GM23338 (cell line): ENCODE measurements at regions not wholly inside any gene's neighbourhood (a gene's known extent, or its start where the extent isn't known, plus 50 kb on each side); places are given as distances from the start of the nearest gene placed in this dataset.

Source experiments
- ATAC-seq: fragments of 200-7000 bp; cut with Tn5 transposase; 3 replicates; pipeline ENCODE4 v1.9.1; 2020
- DNase-seq: peaks from one replicate; pipeline ENCODE4 v3.0.0-alpha.2; 2015; ENCODE audit warnings: low spot score
- H2AFZ ChIP-seq: fragments of 200-600 bp; sonication (generic); 2 replicates; pipeline ENCODE4 v1.8.0; 2016; ENCODE audit warnings: antibody characterized with exemption, mild to moderate bottlenecking, moderate library complexity
- H3F3A ChIP-seq: fragments of 200-600 bp; sonication (generic); replicated peaks from 2 replicates; pipeline ENCODE4 v1.8.0; 2017; ENCODE audit warnings: antibody characterized with exemption, mixed run types, low read depth
- H3K27ac ChIP-seq: fragments of 200-600 bp; sonication (generic); 2 replicates; pipeline ENCODE4 v1.6.1; 2016; ENCODE audit warnings: low read depth
- H3K27me3 ChIP-seq: fragments of 200-600 bp; sonication (generic); 2 replicates; pipeline ENCODE4 v1.8.0; 2016; ENCODE audit warnings: mild to moderate bottlenecking, mixed run types, moderate library complexity; ENCODE audit not compliant: insufficient read depth
- H3K36me3 ChIP-seq: fragments of 200-600 bp; sonication (generic); 2 replicates; pipeline ENCODE4 v1.8.0; 2016; ENCODE audit warnings: mild to moderate bottlenecking; ENCODE audit not compliant: insufficient read depth
- H3K4me1 ChIP-seq: fragments of 200-600 bp; sonication (generic); 2 replicates; pipeline ENCODE4 v1.8.0; 2016; ENCODE audit warnings: mild to moderate bottlenecking, moderate library complexity; ENCODE audit not compliant: insufficient read depth
- H3K4me2 ChIP-seq: fragments of 200-600 bp; sonication (generic); 2 replicates; pipeline ENCODE4 v1.7.1; 2017; ENCODE audit warnings: mixed run types
- H3K4me3 ChIP-seq: fragments of 200-600 bp; sonication (generic); 2 replicates; pipeline ENCODE4 v1.6.1; 2016; ENCODE audit warnings: mixed run types
- H3K79me2 ChIP-seq: fragments of 200-600 bp; sonication (generic); replicated peaks from 2 replicates; pipeline ENCODE4 v1.8.0; 2017; ENCODE audit warnings: mild to moderate bottlenecking; ENCODE audit not compliant: insufficient read depth
- H3K9me2 ChIP-seq: fragments of 200-600 bp; sonication (generic); 2 replicates; pipeline ENCODE4 v1.8.0; 2017; ENCODE audit not compliant: insufficient read depth
- H4K20me1 ChIP-seq: fragments of 200-600 bp; sonication (generic); replicated peaks from 2 replicates; pipeline ENCODE4 v1.8.0; 2017; ENCODE audit warnings: mild to moderate bottlenecking; ENCODE audit not compliant: insufficient read depth
- H3K27ac Mint-ChIP-seq: 2 replicates; pipeline ENCODE4 v1.8.0; 2020; ENCODE audit warnings: inconsistent platforms, mild to moderate bottlenecking, moderate library complexity, mixed read lengths
- H3K27me3 Mint-ChIP-seq: 3 replicates; pipeline ENCODE4 v1.8.0; 2022; ENCODE audit warnings: low read depth, mild to moderate bottlenecking, moderate library complexity, mixed read lengths, inconsistent platforms; ENCODE audit not compliant: insufficient read depth, poor library complexity
- H3K36me3 Mint-ChIP-seq: 3 replicates; pipeline ENCODE4 v1.8.0; 2021; ENCODE audit warnings: low read depth, mild to moderate bottlenecking, inconsistent platforms, moderate library complexity, mixed read lengths
- H3K4me1 Mint-ChIP-seq: 3 replicates; pipeline ENCODE4 v1.8.0; 2020; ENCODE audit warnings: mild to moderate bottlenecking, inconsistent platforms, mixed read lengths
- H3K4me3 Mint-ChIP-seq: 3 replicates; pipeline ENCODE4 v1.8.0; 2021; ENCODE audit warnings: moderate library complexity, mild to moderate bottlenecking, inconsistent platforms, mixed read lengths
- H3K9me3 Mint-ChIP-seq: 3 replicates; pipeline ENCODE4 v1.8.0; 2020; ENCODE audit warnings: moderate library complexity, mild to moderate bottlenecking, inconsistent platforms, mixed read lengths
- CREB1 ChIP-seq: fragments of 250-450 bp; sonication (Bioruptor Pico); IDR thresholded peaks from 2 replicates; pipeline ENCODE4 v1.5.0; 2020; ENCODE audit warnings: low read depth, mild to moderate bottlenecking, moderate library complexity
- ETS1 ChIP-seq: IDR thresholded peaks from 2 replicates; pipeline ENCODE4 v1.6.1; 2016; ENCODE audit warnings: antibody characterized with exemption
- EZH2 ChIP-seq: fragments of 200-600 bp; sonication (generic); IDR thresholded peaks from one replicate; pipeline ENCODE4 v1.8.0; 2017; ENCODE audit warnings: antibody characterized with exemption, mild to moderate bottlenecking, low read depth; ENCODE audit not compliant: unreplicated experiment
- EZH2phosphoT487 ChIP-seq: fragments of 200-600 bp; sonication (generic); IDR thresholded peaks from one replicate; pipeline ENCODE4 v1.8.1; 2018; ENCODE audit warnings: antibody characterized with exemption; ENCODE audit not compliant: unreplicated experiment
- JUNB ChIP-seq: IDR thresholded peaks from one replicate; pipeline ENCODE4 v1.6.1; 2016; ENCODE audit warnings: antibody characterized with exemption; ENCODE audit not compliant: unreplicated experiment
- REST ChIP-seq: IDR thresholded peaks from one replicate; pipeline ENCODE4 v1.6.1; 2018; ENCODE audit warnings: antibody characterized with exemption; ENCODE audit not compliant: unreplicated experiment
- STAT1 ChIP-seq: IDR thresholded peaks from one replicate; pipeline ENCODE4 v1.6.1; 2016; ENCODE audit warnings: antibody characterized with exemption; ENCODE audit not compliant: unreplicated experiment
- ZNF114 ChIP-seq: fragments of 250-450 bp; sonication (Bioruptor Pico); IDR thresholded peaks from 2 replicates; pipeline ENCODE4 v1.5.0; 2020; ENCODE audit warnings: mild to moderate bottlenecking, moderate library complexity
- ZNF462 ChIP-seq: fragments of 250-450 bp; sonication (Bioruptor Pico); IDR thresholded peaks from 2 replicates; pipeline ENCODE4 v1.5.0; 2020; ENCODE audit warnings: mild to moderate bottlenecking, moderate library complexity

- H2AFZ ChIP-seq, result no peak overlapping the region
- DNase-seq (no peak), ATAC-seq (no peak)
- H3K4me2 ChIP-seq, result no peak overlapping the region
- TF ChIP-seq EZH2phosphoT487 (no peak), ZNF114 (CRISPR knock-in tag) (no peak), STAT1 (no peak), EZH2 (no peak)
- H3K27ac Mint-ChIP-seq, result no peak overlapping the region
- H3K9me2 ChIP-seq, result 0 out of 2 replicates have a peak, but pooled peaks cover 3% of the 10 kb centered on the region
- H3K36me3 Mint-ChIP-seq, result peaks cover 9% of the 10 kb centered on the region; the same call in 2 of the 3 replicates
- H3K27me3 Mint-ChIP-seq, result peaks cover 95% of the 10 kb centered on the region
- peaks cover 100% of the 10 kb centered on the region for H3K27me3 ChIP-seq
- H3K4me3 ChIP-seq, result no peak overlapping the region
- no peaks in the 10 kb centered on the region for H3K36me3 ChIP-seq
- H3K27ac ChIP-seq, result no peak overlapping the region
- H3K79me2 ChIP-seq, result no peaks in the 10 kb centered on the region
- H3K9me3 Mint-ChIP-seq, result peaks cover 18% of the 10 kb centered on the region
- no peaks in the 10 kb centered on the region for H3F3A ChIP-seq
- H3K4me1 Mint-ChIP-seq, result no peaks in the 10 kb centered on the region
- H4K20me1 ChIP-seq, result no peaks in the 10 kb centered on the region
- no peaks in the 10 kb centered on the region for H3K4me1 ChIP-seq
- H3K4me3 Mint-ChIP-seq, result no peak overlapping the region
Observed at GRCh38 chr22:22359465-22359864, 114.9 kb downstream of the VPREB1 start.

GRCh38 chr22:22360014-22360413 lies 115.4 kb downstream of the VPREB1 start:
- Histone ChIP-seq H3F3A (no peaks in the 10 kb centered on the region), H3K36me3 (no peaks in the 10 kb centered on the region), H4K20me1 (no peaks in the 10 kb centered on the region), H3K4me3 (no peak overlapping the region), H2AFZ (no peak overlapping the region), H3K9me2 (0 out of 2 replicates have a peak, but pooled peaks cover 3% of the 10 kb centered on the region), H3K27ac (no peak overlapping the region), H3K27me3 (peaks cover 100% of the 10 kb centered on the region), H3K4me1 (no peaks in the 10 kb centered on the region), H3K79me2 (no peaks in the 10 kb centered on the region), H3K4me2 (no peak overlapping the region)
- H3K9me3 Mint-ChIP-seq, result peaks cover 18% of the 10 kb centered on the region
- H3K4me1 Mint-ChIP-seq, result no peaks in the 10 kb centered on the region
- H3K4me3 Mint-ChIP-seq, result no peak overlapping the region
- no peak for ATAC-seq
- peaks cover 95% of the 10 kb centered on the region for H3K27me3 Mint-ChIP-seq
- no peak overlapping the region for H3K27ac Mint-ChIP-seq
- no peak for DNase-seq
- H3K36me3 Mint-ChIP-seq, result peaks cover 9% of the 10 kb centered on the region; the same call in 2 of the 3 replicates
- no peak for TF ChIP-seq CREB1 (CRISPR knock-in tag)
- no peak for TF ChIP-seq ETS1
- TF ChIP-seq JUNB, result no peak
- no peak for TF ChIP-seq ZNF462 (CRISPR knock-in tag)
- no peak for TF ChIP-seq EZH2phosphoT487
- TF ChIP-seq REST, result no peak
- no peak for TF ChIP-seq ZNF114 (CRISPR knock-in tag)
- no peak for TF ChIP-seq EZH2
